GM18868 (cell line): ENCODE measurements at regions not wholly inside any gene's neighbourhood (a gene's known extent, or its start where the extent isn't known, plus 50 kb on each side); places are given as distances from the start of the nearest gene placed in this dataset.
"Not testable (repeated sequence)": the region's sequence is repeated elsewhere in the genome, so short reads cannot be mapped to it uniquely, and the experiment has no call there.

Experiments
- ATAC-seq: cut with Tn5 transposase; IDR thresholded peaks from one replicate; pipeline ENCODE4 v1.9.1; 2021; ENCODE audit warnings: mild to moderate bottlenecking, moderate library complexity; ENCODE audit not compliant: unreplicated experiment

GRCh38 chr13:40345149-40345514 is 321.3 kb downstream of the FOXO1 start:
- ATAC-seq, result no peak

GRCh38 chr13:40345654-40346372 is 320.6 kb downstream of the FOXO1 start:
- ATAC-seq, result no peak

GRCh38 chr13:40346592-40346991 is 319.8 kb downstream of the FOXO1 start:
- ATAC-seq, result no peak

- no peak for ATAC-seq
Observed at GRCh38 chr13:40348096-40348679, 318.3 kb downstream of the FOXO1 start.

- no peak for ATAC-seq
Observed at GRCh38 chr13:40350283-40350992, 316.0 kb downstream of the FOXO1 start.

- no peak for ATAC-seq
Observed at GRCh38 chr13:40351537-40352379, 314.7 kb downstream of the FOXO1 start.

- ATAC-seq, result no peak
Observed at GRCh38 chr13:40352380-40352778, 314.1 kb downstream of the FOXO1 start.

GRCh38 chr13:40352802-40353562 is 313.5 kb downstream of the FOXO1 start:
- no peak for ATAC-seq

- ATAC-seq, result no peak
Observed at GRCh38 chr13:40355126-40355724, 311.2 kb downstream of the FOXO1 start.

GRCh38 chr13:40356011-40356410 is 310.4 kb downstream of the FOXO1 start:
- no peak for ATAC-seq

GRCh38 chr13:40356458-40356857 is 310.0 kb downstream of the FOXO1 start:
- not testable (repeated sequence) for ATAC-seq

- no peak for ATAC-seq
Observed at GRCh38 chr13:40362502-40362901, 303.9 kb downstream of the FOXO1 start.

GRCh38 chr13:40363653-40364052 is 302.8 kb downstream of the FOXO1 start:
- ATAC-seq, result no peak

GRCh38 chr13:40366119-40366518 is 300.3 kb downstream of the FOXO1 start:
- no peak for ATAC-seq

- no peak for ATAC-seq
Observed at GRCh38 chr13:40368127-40368891, 298.1 kb downstream of the FOXO1 start.

- ATAC-seq, result no peak
Observed at GRCh38 chr13:40370661-40371060, 295.8 kb downstream of the FOXO1 start.

GRCh38 chr13:40371531-40372125 is 294.8 kb downstream of the FOXO1 start:
- ATAC-seq, result no peak

GRCh38 chr13:40373608-40374007 is 292.8 kb downstream of the FOXO1 start:
- not testable (repeated sequence) for ATAC-seq
